Right cardiac atrium (tissue), 5 donors: ENCODE measurements at regions not wholly inside any gene's neighbourhood (a gene's known extent, or its start where the extent isn't known, plus 50 kb on each side); places are given as distances from the start of the nearest gene placed in this dataset.

ENCODE experiments used
- ATAC-seq, 2 donors: fragments of 200-7000 bp; cut with Tn5 transposase; one replicate each; pipeline versions ENCODE4 v1.8.0 to v1.9.1; 2020; ENCODE audit warnings: moderate library complexity in 2 of 2, mild to moderate bottlenecking in 1 of 2
- DNase-seq, 3 donors: peaks; one replicate each; pipeline ENCODE4 v3.0.0-alpha.2; 2020
- H3K27ac ChIP-seq: one replicate; pipeline ENCODE4 v1.5.1; 2013; ENCODE audit warnings: mild to moderate bottlenecking, low read length, control low read depth, moderate library complexity
- H3K27me3 ChIP-seq: one replicate; pipeline ENCODE4 v1.6.1; 2013; ENCODE audit not compliant: control insufficient read depth, insufficient read depth
- H3K4me1 ChIP-seq: one replicate; pipeline ENCODE4 v1.6.1; 2013; ENCODE audit warnings: low read length; ENCODE audit not compliant: control insufficient read depth, insufficient read depth
- H3K4me3 ChIP-seq: one replicate; pipeline ENCODE4 v1.5.1; 2013; ENCODE audit warnings: low read length, control low read depth
- H3K9me3 ChIP-seq: one replicate; pipeline ENCODE4 v1.6.1; 2013; ENCODE audit warnings: low read length; ENCODE audit not compliant: control insufficient read depth
- WGBS: extraction: QIAGEN DNeasy Blood & Tissue Kit; methylation state at CpG from one replicate; pipeline ENCODE4 v1.1.7; 2013; 5-methylcytosine and 5-hydroxymethylcytosine counted together
- intact Hi-C, 4 donors: fragments of 100-400 bp; cut with DNase I; formaldehyde crosslinking; loops; one replicate each; pipeline versions ENCODE4 v1.11.0 to v1.14.0; 2022 to 2023
- donor health status: healthy with polysubstance abuse.
- donor health status: DM: no; HTN: yes; CAD: no.
- donor health status: DM: no; HTN: no; CAD: no.
- donor health status: DM: no; HTN: yes; CAD: no; lungs with severe emphysema.
- donor health status: DM: yes; HTN: yes; CAD: no.

GRCh38 chr5:4987431-4987830 is 152.7 kb upstream of the ADAMTS16 start:
- Histone ChIP-seq H3K27ac (no peak overlapping the region), H3K4me1 (no peaks in the 10 kb centered on the region), H3K27me3 (no peaks in the 10 kb centered on the region), H3K4me3 (no peak overlapping the region), H3K9me3 (no peaks in the 10 kb centered on the region)
- intact Hi-C loops = no loop called here
- DNase-seq = no peak
- ATAC-seq = no peak
- WGBS = 79% methylated on average over 4 of the region's 4 CpGs

GRCh38 chr5:4989118-4989517 is 151.0 kb upstream of the ADAMTS16 start:
- WGBS = 90% methylated on average over 1 of the region's 1 CpG
- no peaks in the 10 kb centered on the region for H3K9me3 ChIP-seq
- H3K4me1 ChIP-seq = no peaks in the 10 kb centered on the region
- no peak overlapping the region for H3K27ac ChIP-seq
- no peak for DNase-seq
- ATAC-seq = no peak
- intact Hi-C loops = no loop called here
- no peaks in the 10 kb centered on the region for H3K27me3 ChIP-seq
- H3K4me3 ChIP-seq = no peak overlapping the region

- no peaks in the 10 kb centered on the region for H3K4me1 ChIP-seq
These were observed 150.1 kb upstream of the ADAMTS16 start for GRCh38 chr5:4990017-4990416.

GRCh38 chr5:4990462-4990861 is 149.7 kb upstream of the ADAMTS16 start:
- intact Hi-C loops = no loop called here
- H3K4me1 ChIP-seq = no peaks in the 10 kb centered on the region
- DNase-seq (no peak), ATAC-seq (no peak)
- 73% methylated on average over 4 of the region's 4 CpGs for WGBS
- H3K27me3 ChIP-seq = no peaks in the 10 kb centered on the region
- H3K27ac ChIP-seq = no peak overlapping the region
- no peak overlapping the region for H3K4me3 ChIP-seq
- H3K9me3 ChIP-seq = no peaks in the 10 kb centered on the region

More at GRCh38 chr5:4990017-4990416, 150.1 kb upstream of the ADAMTS16 start:
- Histone ChIP-seq H3K9me3 (no peaks in the 10 kb centered on the region), H3K4me3 (no peak overlapping the region), H3K27me3 (no peaks in the 10 kb centered on the region), H3K27ac (no peak overlapping the region)
- no peak for DNase-seq
- WGBS = 84% methylated on average over 5 of the region's 5 CpGs
- intact Hi-C loops = no loop called here
- no peak for ATAC-seq

- Histone ChIP-seq H3K27me3 (no peaks in the 10 kb centered on the region), H3K4me1 (no peaks in the 10 kb centered on the region), H3K4me3 (no peak overlapping the region), H3K9me3 (no peaks in the 10 kb centered on the region), H3K27ac (no peak overlapping the region)
- no peak for ATAC-seq
- intact Hi-C loops = no loop called here
- WGBS = 63% methylated on average over 1 of the region's 1 CpG
- no peak for DNase-seq
These were observed 148.2 kb upstream of the ADAMTS16 start for GRCh38 chr5:4991925-4992324.

GRCh38 chr5:4995014-4995413 is 145.1 kb upstream of the ADAMTS16 start:
- Histone ChIP-seq H3K27me3 (no peaks in the 10 kb centered on the region), H3K9me3 (no peaks in the 10 kb centered on the region), H3K27ac (no peak overlapping the region), H3K4me3 (no peak overlapping the region), H3K4me1 (no peaks in the 10 kb centered on the region)
- 52% methylated on average over 4 of the region's 4 CpGs for WGBS
- ATAC-seq (peak in 1 of 2 donors; percentile 16), DNase-seq (no peak)
- intact Hi-C loops = no loop called here

- H3K4me3 ChIP-seq = no peak overlapping the region
- WGBS = 73% methylated on average over 3 of the region's 3 CpGs
- no peak for ATAC-seq
- H3K4me1 ChIP-seq = no peaks in the 10 kb centered on the region
- H3K9me3 ChIP-seq = no peaks in the 10 kb centered on the region
- no peak for DNase-seq
- intact Hi-C loops = no loop called here
- no peak overlapping the region for H3K27ac ChIP-seq
- H3K27me3 ChIP-seq = no peaks in the 10 kb centered on the region
These were observed 134.8 kb upstream of the ADAMTS16 start for GRCh38 chr5:5005353-5005752.

- intact Hi-C loops = no loop called here
- WGBS = 81% methylated on average over 3 of the region's 3 CpGs
- H3K4me1 ChIP-seq = no peaks in the 10 kb centered on the region
- no peak for ATAC-seq
- H3K27me3 ChIP-seq = no peaks in the 10 kb centered on the region
- H3K9me3 ChIP-seq = no peaks in the 10 kb centered on the region
- H3K4me3 ChIP-seq = no peak overlapping the region
- no peak overlapping the region for H3K27ac ChIP-seq
- DNase-seq = no peak
These were observed 133.6 kb upstream of the ADAMTS16 start for GRCh38 chr5:5006548-5006947.

GRCh38 chr5:5009240-5009639 is 130.9 kb upstream of the ADAMTS16 start:
- no peak for DNase-seq
- intact Hi-C loops = no loop called here
- ATAC-seq = no peak
- 76% methylated on average over 4 of the region's 4 CpGs for WGBS
- no peaks in the 10 kb centered on the region for H3K4me1 ChIP-seq
- no peaks in the 10 kb centered on the region for H3K9me3 ChIP-seq
- no peak overlapping the region for H3K27ac ChIP-seq
- no peaks in the 10 kb centered on the region for H3K27me3 ChIP-seq
- no peak overlapping the region for H3K4me3 ChIP-seq

GRCh38 chr5:5011151-5011550 is 129.0 kb upstream of the ADAMTS16 start:
- intact Hi-C loops = no loop called here
- Histone ChIP-seq H3K27ac (no peak overlapping the region), H3K4me1 (no peaks in the 10 kb centered on the region), H3K9me3 (no peaks in the 10 kb centered on the region), H3K4me3 (no peak overlapping the region), H3K27me3 (no peaks in the 10 kb centered on the region)
- ATAC-seq (no peak), DNase-seq (no peak)
- 93% methylated on average over 4 of the region's 4 CpGs for WGBS

GRCh38 chr5:5014586-5015235 is 125.4 kb upstream of the ADAMTS16 start:
- Histone ChIP-seq H3K27me3 (no peaks in the 10 kb centered on the region), H3K4me3 (no peak overlapping the region), H3K4me1 (no peaks in the 10 kb centered on the region), H3K27ac (no peak overlapping the region), H3K9me3 (no peaks in the 10 kb centered on the region)
- 49% methylated on average over 7 of the region's 7 CpGs for WGBS
- peak in 2 of 3 donors; percentile 28 to 46 for DNase-seq
- ATAC-seq = peak in 1 of 2 donors; percentile 22
- intact Hi-C loops = no loop called here
